ENCODE measurements at regions not wholly inside any gene's neighbourhood (a gene's known extent, or its start where the extent isn't known, plus 50 kb on each side); places are given as distances from the start of the nearest gene placed in this dataset.

DNA sequence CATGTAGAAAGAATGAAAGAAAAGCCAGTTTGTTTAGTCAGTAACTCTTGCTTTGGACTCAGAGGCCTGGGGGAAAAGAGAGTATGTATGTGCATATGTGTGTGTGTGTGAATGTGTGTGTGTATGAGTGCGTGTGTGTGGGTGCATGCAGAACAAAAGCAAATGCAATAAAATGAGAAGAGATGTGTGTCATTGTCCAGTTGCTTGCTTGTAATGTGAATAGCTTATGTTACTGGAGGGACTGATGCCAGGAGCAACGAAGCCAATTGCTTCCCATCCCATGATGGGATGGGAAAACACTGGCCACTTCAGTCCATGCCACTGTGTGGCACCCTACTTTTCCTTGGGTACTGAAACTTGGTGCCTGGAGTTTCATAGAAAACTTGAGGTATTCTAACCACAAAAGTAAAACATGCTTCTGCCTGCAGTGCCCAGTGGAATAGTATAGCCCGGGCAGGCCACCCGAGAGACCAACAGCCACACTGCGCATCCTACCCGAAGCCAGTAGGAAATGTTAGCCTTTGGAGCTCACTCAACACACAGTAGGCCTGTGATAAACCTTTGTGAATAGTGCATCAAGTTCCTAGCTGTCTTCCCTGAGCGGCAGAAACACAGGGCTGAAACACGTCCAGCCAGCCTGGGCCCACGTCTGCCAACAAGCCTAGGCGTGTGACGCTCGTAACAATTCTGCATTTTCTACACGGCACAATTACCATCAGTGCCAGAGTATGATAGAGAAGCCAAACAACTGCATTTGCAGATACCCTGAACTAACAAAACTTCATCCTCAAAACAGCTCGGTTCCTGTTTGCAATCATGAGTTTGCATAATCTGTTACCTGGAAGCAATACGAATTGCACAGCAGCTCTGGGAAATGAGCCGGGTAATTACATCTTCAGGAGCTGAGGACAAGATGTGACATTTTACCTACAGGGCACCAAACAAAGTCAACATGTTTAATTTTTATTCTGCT is 198.1 kb downstream of the SYK start:
- Histone ChIP-seq H3K79me1 (ENCODE audit: low read depth, low read length) (no peaks in the 10 kb centered on the region), H4K91ac (replicated peaks; ENCODE audit: insufficient read length, low read length) (no peak overlapping the region), H3K79me2 (ENCODE audit: control insufficient read depth in 1 of 2, insufficient read depth in 2 of 2, low read length in 2 of 2) (no peaks in the 10 kb centered on the region), H3K14ac (ENCODE audit: insufficient read length) (no peak overlapping the region), H2BK120ac (replicated peaks; ENCODE audit: low read depth, low read length) (no peak overlapping the region), H3K4me1 (replicated peaks in 1 of 4; ENCODE audit: control insufficient read depth in 3 of 4, insufficient read depth in 4 of 4, low read length in 3 of 4) (peaks cover 2 to 7% (median 3%) of the 10 kb centered on the region in 4 experiments; a peak in 4 of 7 replicates), H2BK20ac (ENCODE audit: low read length) (no peak overlapping the region), H4K8ac (ENCODE audit: extremely low read depth, insufficient read depth, low read length) (no peak overlapping the region), H3K9ac (replicated peaks in 1 of 4; ENCODE audit: extremely low read depth in 1 of 4, low read depth in 3 of 4, low read length in 3 of 4) (no peak overlapping the region), H3K27me3 (replicated peaks in 1 of 4; ENCODE audit: control insufficient read depth in 3 of 4, extremely low read depth in 1 of 4, insufficient read depth in 3 of 4, low read length in 3 of 4) (no peaks in the 10 kb centered on the region), H3K23ac (ENCODE audit: insufficient read length) (no peak overlapping the region), H3K4me2 (ENCODE audit: insufficient read depth in 1 of 2, low read depth in 2 of 2, low read length in 2 of 2) (no peak overlapping the region), H4K20me1 (replicated peaks in 1 of 2; ENCODE audit: control insufficient read depth in 1 of 2, insufficient read depth in 2 of 2, low read length in 2 of 2) (no peaks in the 10 kb centered on the region), H3K4ac (replicated peaks; ENCODE audit: insufficient read length, low read depth, low read length) (no peak overlapping the region), H3K9me3 (ENCODE audit: insufficient read depth in 2 of 2, low read depth in 1 of 2, low read length in 1 of 2) (peaks cover 2 to 6% of the 10 kb centered on the region in 2 experiments; a peak in 1 of 4 replicates), H2AFZ (ENCODE audit: low read length) (no peak overlapping the region), H2BK5ac (ENCODE audit: low read depth, low read length) (no peak overlapping the region), H2BK12ac (ENCODE audit: low read depth, low read length) (no peak overlapping the region), H3K4me3 (ENCODE audit: extremely low read depth in 1 of 4, insufficient read depth in 2 of 4, low read depth in 3 of 4, low read length in 4 of 4) (no peak overlapping the region), H3K27ac (ENCODE audit: low read depth, low read length) (no peak overlapping the region), H2AK5ac (ENCODE audit: low read depth, low read length) (no peak overlapping the region), H2BK15ac (ENCODE audit: low read length) (no peak overlapping the region), H3K56ac (replicated peaks; ENCODE audit: insufficient read length, low read depth, low read length) (no peak overlapping the region), H3K18ac (ENCODE audit: extremely low read depth, low read length) (no peak overlapping the region), H3K23me2 (ENCODE audit: low read depth, low read length) (no peaks in the 10 kb centered on the region), H4K5ac (ENCODE audit: insufficient read length, low read depth, low read length) (no peak overlapping the region), H3K36me3 (ENCODE audit: control insufficient read depth in 2 of 4, insufficient read depth in 4 of 4, low read length in 3 of 4) (0 out of 8 replicates have a peak, but pooled peaks cover 0 to 2% (median 0%) of the 10 kb centered on the region in 4 experiments)
- TF ChIP-seq POLR2A (IDR thresholded peaks at IDR 0.05; ENCODE audit: control extremely low read depth in 1 of 2, low read depth in 2 of 2, low read length in 2 of 2) (no peak), RNF2 (IDR thresholded peaks at IDR 0.05; ENCODE audit: borderline replicate concordance, low read depth, low read length, missing control alignments, poor library complexity, severe bottlenecking) (no peak)
- ChIA-PET POLR2A (ENCODE audit: partially characterized antibody) (interaction anchor here (1.1 kb wide), 1 partner anchor 30 kb away, joined by 3 read pairs; no protein-coding TSS in a partner anchor), CTCF (ENCODE audit: partially characterized antibody) (interaction anchor here (0.6 to 2.3 kb wide), 4 partner anchors 14 to 886 kb away, joined by 3 to 9 read pairs (median 3); no protein-coding TSS in a partner anchor)
- WGBS, 2 experiments (ENCODE audit: extremely low coverage in 1 of 2, insufficient coverage in 1 of 2, insufficient read length in 1 of 2, insufficient replicate concordance in 2 of 2, low coverage in 1 of 2, low lambda C conversion rate in 2 of 2, missing lambda C conversion rate in 1 of 2) = 94% methylated on average over 16 of the region's 16 CpGs; no CpG with 5 or more reads in 1 of the 2 experiments
- DNase-seq (ENCODE audit: low read depth in 1 of 2, low spot score in 2 of 2) = no peak
- no peak for FAIRE-seq
